ENCODE measurements at regions not wholly inside any gene's neighbourhood (a gene's known extent, or its start where the extent isn't known, plus 50 kb on each side); places are given as distances from the start of the nearest gene placed in this dataset.

- DNase-seq: no peak
Observed at GRCh38 chr9:135009051-135009560, 78.4 kb upstream of the OLFM1 start.

- no peak for DNase-seq
Observed at GRCh38 chr9:135009794-135010585, 77.5 kb upstream of the OLFM1 start.

GRCh38 chr9:135010586-135010860, 76.9 kb upstream of the OLFM1 start:
- DNase-seq: no peak

GRCh38 chr9:135010921-135011320, 76.5 kb upstream of the OLFM1 start:
- no peak for DNase-seq

GRCh38 chr9:135012166-135012565, 75.3 kb upstream of the OLFM1 start:
- no peak for DNase-seq

GRCh38 chr9:135014311-135015010, 73.0 kb upstream of the OLFM1 start:
- DNase-seq: no peak

GRCh38 chr9:135015096-135015495, 72.4 kb upstream of the OLFM1 start:
- DNase-seq: no peak

GRCh38 chr9:135015565-135015964, 71.9 kb upstream of the OLFM1 start:
- DNase-seq: no peak

GRCh38 chr9:135016037-135016640, 71.3 kb upstream of the OLFM1 start:
- no peak for DNase-seq

- no peak for DNase-seq
Observed at GRCh38 chr9:135016876-135017275, 70.6 kb upstream of the OLFM1 start.

GRCh38 chr9:135017899-135018298, 69.6 kb upstream of the OLFM1 start:
- no peak for DNase-seq

- no peak for DNase-seq
Observed at GRCh38 chr9:135018306-135018915, 69.1 kb upstream of the OLFM1 start.

- DNase-seq: no peak
Observed at GRCh38 chr9:135019224-135019623, 68.2 kb upstream of the OLFM1 start.

- DNase-seq: no peak
Observed at GRCh38 chr9:135020481-135021392, 66.7 kb upstream of the OLFM1 start.

- DNase-seq: no peak
Observed at GRCh38 chr9:135021393-135021789, 66.1 kb upstream of the OLFM1 start.

- no peak for DNase-seq
Observed at GRCh38 chr9:135022191-135022870, 65.1 kb upstream of the OLFM1 start.

- no peak for DNase-seq
Observed at GRCh38 chr9:135023088-135023785, 64.2 kb upstream of the OLFM1 start.

GRCh38 chr9:135023786-135024405, 63.6 kb upstream of the OLFM1 start:
- no peak for DNase-seq

- DNase-seq: no peak
Observed at GRCh38 chr9:135029463-135029862, 58.0 kb upstream of the OLFM1 start.

All from muscle of back (tissue), 3 donors.